Neural cell (in vitro differentiated cells): ENCODE measurements at regions not wholly inside any gene's neighbourhood (a gene's known extent, or its start where the extent isn't known, plus 50 kb on each side); places are given as distances from the start of the nearest gene placed in this dataset.

ENCODE experiments used
- H2AFZ ChIP-seq: fragments of 200-600, 300-800 bp; sonication (generic), shearing (Covaris generic); 2 replicates; pipeline ENCODE4 v1.6.0; 2014; ENCODE audit warnings: low read depth, mild to moderate bottlenecking, antibody characterized with exemption, low read length, moderate library complexity
- H3F3A ChIP-seq: fragments of 200-600 bp; shearing (Covaris generic); 2 replicates; pipeline ENCODE4 v1.6.1; 2016; ENCODE audit warnings: mild to moderate bottlenecking, moderate library complexity, mixed read lengths, antibody characterized with exemption, low read length; ENCODE audit not compliant: insufficient read depth, poor library complexity, severe bottlenecking
- H3K27ac ChIP-seq: fragments of 200-600, 300-800 bp; sonication (generic), shearing (Covaris generic); 2 replicates; pipeline ENCODE4 v1.5.1; 2014; ENCODE audit warnings: mild to moderate bottlenecking, low read length, moderate library complexity
- H3K27me3 ChIP-seq: fragments of 300-800, 200-600 bp; sonication (generic), shearing (Covaris generic); 2 replicates; pipeline ENCODE4 v1.6.0; 2014; ENCODE audit warnings: mild to moderate bottlenecking, low read depth, low read length, moderate library complexity; ENCODE audit not compliant: insufficient read depth
- H3K36me3 ChIP-seq: fragments of 300-800, 200-600 bp; sonication (generic), shearing (Covaris generic); 2 replicates; pipeline ENCODE4 v1.5.1; 2014; ENCODE audit warnings: mild to moderate bottlenecking, antibody characterized with exemption, low read length, moderate library complexity; ENCODE audit not compliant: insufficient read depth
- H3K4me2 ChIP-seq: fragments of 300-800, 200-600 bp; sonication (generic), shearing (Covaris generic); 2 replicates; pipeline ENCODE4 v1.6.0; 2014; ENCODE audit warnings: mild to moderate bottlenecking, low read length
- H3K4me3 ChIP-seq: fragments of 300-800, 200-600 bp; sonication (generic), shearing (Covaris generic); 2 replicates; pipeline ENCODE4 v1.5.1; 2014; ENCODE audit warnings: mild to moderate bottlenecking, low read length, moderate library complexity
- H3K79me2 ChIP-seq: fragments of 200-600 bp; shearing (Covaris generic); replicated peaks from 2 replicates; pipeline ENCODE4 v1.6.0; 2014; ENCODE audit warnings: mild to moderate bottlenecking, low read length, moderate library complexity; ENCODE audit not compliant: insufficient read depth
- H3K9ac ChIP-seq: fragments of 300-800, 200-600 bp; sonication (generic), shearing (Covaris generic); 2 replicates; pipeline ENCODE4 v1.6.1; 2016; ENCODE audit warnings: mild to moderate bottlenecking, low read length, mixed read lengths
- H3K9me2 ChIP-seq: fragments of 200-600 bp; shearing (Covaris generic); 2 replicates; pipeline ENCODE4 v1.6.1; 2016; ENCODE audit warnings: mild to moderate bottlenecking, low read length, mixed read lengths; ENCODE audit not compliant: insufficient read depth
- H3K9me3 ChIP-seq: fragments of 200-600, 300-800 bp; sonication (generic), shearing (Covaris generic); 2 replicates; pipeline ENCODE4 v1.6.1; 2016; ENCODE audit warnings: mild to moderate bottlenecking, mixed run types, low read length, moderate library complexity, mixed read lengths
- H4K20me1 ChIP-seq: fragments of 200-600 bp; shearing (Covaris generic); 2 replicates; pipeline ENCODE4 v1.6.1; 2016; ENCODE audit warnings: mild to moderate bottlenecking, mixed run types; ENCODE audit not compliant: insufficient read depth
- CTCF ChIP-seq: fragments of 450-650 bp; IDR thresholded peaks from 2 replicates; pipeline ENCODE4 v1.5.1; 2014; ENCODE audit warnings: antibody characterized with exemption, mild to moderate bottlenecking, moderate library complexity; ENCODE audit not compliant: poor library complexity, severe bottlenecking
- EP300 ChIP-seq: fragments of 450-650 bp; conservative IDR thresholded peaks from 2 replicates; pipeline ENCODE4 v1.6.1; 2014; ENCODE audit warnings: antibody characterized with exemption, mild to moderate bottlenecking, moderate library complexity; ENCODE audit not compliant: poor library complexity, severe bottlenecking
- EZH2 ChIP-seq: fragments of 200-600, 300-800 bp; shearing (Covaris generic), sonication (generic); IDR thresholded peaks from 2 replicates; pipeline ENCODE4 v1.6.1; 2014; ENCODE audit warnings: antibody characterized with exemption, low read length, borderline replicate concordance, mild to moderate bottlenecking; ENCODE audit not compliant: insufficient read depth, poor library complexity, severe bottlenecking
- MXI1 ChIP-seq: fragments of 450-650 bp; conservative IDR thresholded peaks from 2 replicates; pipeline ENCODE4 v1.6.1; 2014; ENCODE audit warnings: antibody characterized with exemption, mild to moderate bottlenecking; ENCODE audit not compliant: poor library complexity, severe bottlenecking
- POLR2AphosphoS5 ChIP-seq: IDR thresholded peaks from 2 replicates; pipeline ENCODE4 v1.6.1; 2012
- RAD21 ChIP-seq: fragments of 450-650 bp; conservative IDR thresholded peaks from 2 replicates; pipeline ENCODE4 v1.6.1; 2014; ENCODE audit warnings: antibody characterized with exemption, mild to moderate bottlenecking, moderate library complexity
- REST ChIP-seq: IDR thresholded peaks from 2 replicates; pipeline ENCODE4 v1.6.1; 2012; ENCODE audit warnings: borderline replicate concordance
- SMC3 ChIP-seq: fragments of 450-650 bp; conservative IDR thresholded peaks from 2 replicates; pipeline ENCODE4 v1.6.1; 2014; ENCODE audit warnings: antibody characterized with exemption, mild to moderate bottlenecking, moderate library complexity; ENCODE audit not compliant: poor library complexity
- TAF1 ChIP-seq: IDR thresholded peaks from 2 replicates; pipeline ENCODE4 v1.6.1; 2012; ENCODE audit warnings: low read depth

DNA sequence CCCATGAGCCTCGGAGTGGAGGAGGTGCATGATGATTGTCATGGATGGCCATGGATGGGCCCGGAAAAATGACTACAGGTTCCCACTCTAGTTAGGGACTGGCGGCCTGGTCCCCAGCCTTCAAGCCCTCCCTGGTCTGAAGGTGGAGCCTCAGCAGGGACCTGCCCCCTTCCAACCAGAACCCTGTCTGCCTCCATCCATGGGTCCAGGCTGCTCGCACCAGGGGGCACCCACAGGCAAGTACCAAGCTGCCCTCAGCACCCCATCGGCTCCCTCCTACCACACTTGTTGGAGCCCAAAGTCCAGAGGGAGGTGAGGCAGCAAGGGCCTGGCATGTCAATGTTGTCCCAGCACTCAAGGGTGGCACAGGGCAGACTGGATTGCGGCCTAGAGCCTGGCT, 2468.6 kb downstream of the PCDH7 start:
- Histone ChIP-seq H3K27ac (no peak overlapping the region), H4K20me1 (no peaks in the 10 kb centered on the region), H3K4me3 (no peak overlapping the region), H3K27me3 (no peaks in the 10 kb centered on the region), H3K36me3 (no peaks in the 10 kb centered on the region), H3K4me2 (no peak overlapping the region), H3F3A (no peaks in the 10 kb centered on the region), H3K9me3 (no peaks in the 10 kb centered on the region), H3K9me2 (no peaks in the 10 kb centered on the region), H2AFZ (no peak overlapping the region), H3K9ac (no peak overlapping the region), H3K79me2 (no peaks in the 10 kb centered on the region)
- TF ChIP-seq EZH2 (no peak), TAF1 (no peak)

GRCh38 chr4:33189169-33189568, 2469.0 kb downstream of the PCDH7 start:
- no peak overlapping the region for H3K27ac ChIP-seq
- H3K27me3 ChIP-seq: no peaks in the 10 kb centered on the region
- H3K9ac ChIP-seq: no peak overlapping the region
- H3K9me2 ChIP-seq: no peaks in the 10 kb centered on the region
- no peak overlapping the region for H3K4me2 ChIP-seq
- H4K20me1 ChIP-seq: no peaks in the 10 kb centered on the region
- no peak overlapping the region for H3K4me3 ChIP-seq
- no peaks in the 10 kb centered on the region for H3K36me3 ChIP-seq
- TF ChIP-seq MXI1 (no peak), EZH2 (no peak), POLR2AphosphoS5 (no peak), RAD21 (no peak), SMC3 (no peak), EP300 (no peak), CTCF (no peak), TAF1 (no peak), REST (no peak)
- H3K79me2 ChIP-seq: no peaks in the 10 kb centered on the region
- H3F3A ChIP-seq: no peaks in the 10 kb centered on the region
- H2AFZ ChIP-seq: no peak overlapping the region
- no peaks in the 10 kb centered on the region for H3K9me3 ChIP-seq

- Histone ChIP-seq H3K79me2 (no peaks in the 10 kb centered on the region), H3K9ac (no peak overlapping the region), H3K9me2 (no peaks in the 10 kb centered on the region), H3K9me3 (no peaks in the 10 kb centered on the region), H3K27ac (no peak overlapping the region), H2AFZ (no peak overlapping the region), H3K27me3 (no peaks in the 10 kb centered on the region), H4K20me1 (no peaks in the 10 kb centered on the region), H3K36me3 (no peaks in the 10 kb centered on the region), H3F3A (no peaks in the 10 kb centered on the region), H3K4me2 (no peak overlapping the region), H3K4me3 (no peak overlapping the region)
- TF ChIP-seq TAF1: no peak
- TF ChIP-seq REST: no peak
- no peak for TF ChIP-seq MXI1
- TF ChIP-seq EP300: no peak
- no peak for TF ChIP-seq SMC3
- TF ChIP-seq POLR2AphosphoS5: no peak
- TF ChIP-seq EZH2: no peak
Observed at GRCh38 chr4:33193109-33193508, 2472.9 kb downstream of the PCDH7 start.
